Activated CD4-positive, alpha-beta T cell treated with anti-CD3 and anti-CD28 coated beads for 48 hours (primary cell): ENCODE measurements at regions not wholly inside any gene's neighbourhood (a gene's known extent, or its start where the extent isn't known, plus 50 kb on each side); places are given as distances from the start of the nearest gene placed in this dataset.

ENCODE experiments used
- DNase-seq: peaks from one replicate; pipeline ENCODE4 v3.0.0-alpha.2; 2020

GRCh38 chr2:16314691-16315457 is 350.8 kb downstream of the CYRIA start:
- DNase-seq, result no peak

GRCh38 chr2:16314001-16314400 is 351.6 kb downstream of the CYRIA start:
- DNase-seq, result no peak

DNA sequence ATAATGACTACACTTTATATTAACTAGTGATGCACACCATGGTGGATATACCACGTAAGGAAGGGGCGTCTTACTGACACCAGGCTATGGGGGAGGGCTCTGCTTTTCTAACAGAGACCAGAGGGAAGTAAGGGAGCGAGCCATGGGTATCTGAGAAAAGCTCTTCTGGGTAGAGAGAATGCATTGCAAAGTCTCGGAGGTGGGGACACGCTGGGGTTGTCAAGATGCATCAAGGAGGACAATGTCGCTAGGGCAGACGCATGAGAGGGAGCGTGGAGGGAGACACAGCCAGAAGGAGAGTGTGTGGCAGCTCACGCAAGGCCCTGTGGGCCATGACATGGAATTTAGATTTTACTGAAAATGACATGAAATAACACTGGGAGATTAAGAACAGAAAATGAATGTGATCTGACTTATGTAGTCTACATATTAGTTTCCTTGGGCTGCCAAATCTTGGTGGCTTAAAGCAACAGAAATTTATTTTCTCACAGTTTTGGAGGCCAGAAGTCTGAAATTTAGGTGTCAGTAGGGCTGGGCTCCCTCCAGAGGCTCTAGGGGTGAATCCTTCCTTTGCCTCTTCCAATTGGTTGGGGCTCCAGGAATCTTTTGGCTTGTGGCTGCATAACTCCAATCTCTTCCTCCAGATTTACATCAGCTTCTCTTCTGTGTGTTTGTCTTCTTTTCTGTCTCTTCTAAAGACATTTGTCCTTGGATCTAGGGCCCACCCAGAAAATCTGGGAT is 352.2 kb downstream of the CYRIA start:
- no peak for DNase-seq

DNA sequence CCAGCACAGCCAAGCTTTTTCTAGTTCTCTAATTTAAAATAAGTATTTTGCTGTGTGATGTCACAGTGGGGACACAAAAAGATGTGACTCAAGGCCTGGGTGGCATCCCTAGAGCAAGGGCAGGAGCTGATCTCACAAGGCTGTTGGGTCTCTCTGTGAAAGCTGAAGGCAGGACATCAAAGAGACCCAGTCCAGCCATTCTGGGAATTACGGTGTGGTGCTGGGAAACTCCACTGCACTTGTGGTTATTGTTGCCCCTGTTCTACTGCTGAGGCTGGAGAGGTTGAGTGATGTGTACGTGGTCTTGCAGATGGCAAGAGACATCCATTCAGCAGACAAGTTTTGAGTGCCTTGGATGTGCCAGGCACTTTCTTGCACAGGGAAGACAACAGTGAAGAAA is 352.9 kb downstream of the CYRIA start:
- no peak for DNase-seq

DNA sequence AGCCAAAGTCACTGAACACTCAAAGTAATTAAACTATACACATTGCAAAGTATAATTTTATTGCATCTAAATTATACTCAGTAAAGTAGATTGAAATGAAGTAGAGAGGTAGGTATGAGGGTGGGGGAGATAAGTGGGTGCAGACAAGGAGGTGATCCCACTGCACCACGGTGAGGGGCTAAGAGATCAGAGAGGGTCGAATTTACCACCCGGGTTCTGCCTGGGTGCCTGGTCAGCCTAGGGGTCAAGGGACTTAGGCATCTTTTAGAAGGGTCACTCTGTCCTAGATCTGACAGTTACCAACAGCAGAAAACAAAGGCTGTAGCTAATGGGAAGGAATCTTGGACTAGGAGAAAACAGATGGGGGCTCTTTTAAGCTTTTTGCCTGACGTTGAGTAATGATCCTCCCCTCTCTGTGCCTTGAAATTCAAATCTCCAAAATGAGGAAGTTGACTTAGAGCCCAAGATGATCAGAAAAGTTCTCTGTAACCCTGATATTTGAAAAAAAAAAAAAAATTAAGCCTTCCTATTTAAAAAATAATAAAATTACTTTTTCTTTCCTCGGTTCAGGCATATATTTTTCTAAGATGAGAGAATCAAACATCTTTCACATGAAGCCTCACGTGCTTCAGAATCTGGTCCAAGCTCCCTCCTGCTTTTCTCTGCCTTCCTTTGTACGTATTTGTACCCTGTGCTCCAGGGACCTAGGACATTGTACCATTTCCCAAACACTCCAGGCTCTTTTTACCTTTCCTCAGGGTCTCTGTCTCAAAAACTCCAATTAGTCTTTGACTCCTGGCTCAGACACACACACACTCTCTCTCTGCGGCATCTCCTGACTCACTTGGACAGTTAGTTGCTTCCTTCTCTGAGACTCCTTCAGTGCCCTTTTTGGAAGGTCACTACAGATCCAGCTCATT is 353.9 kb downstream of the CYRIA start:
- DNase-seq, result no peak

GRCh38 chr2:16308816-16309215 is 356.8 kb downstream of the CYRIA start:
- DNase-seq, result no peak

- no peak for DNase-seq
Observed at GRCh38 chr2:16304876-16305590, 360.6 kb downstream of the CYRIA start.

GRCh38 chr2:16303761-16304160 is 361.9 kb downstream of the CYRIA start:
- no peak for DNase-seq

DNA sequence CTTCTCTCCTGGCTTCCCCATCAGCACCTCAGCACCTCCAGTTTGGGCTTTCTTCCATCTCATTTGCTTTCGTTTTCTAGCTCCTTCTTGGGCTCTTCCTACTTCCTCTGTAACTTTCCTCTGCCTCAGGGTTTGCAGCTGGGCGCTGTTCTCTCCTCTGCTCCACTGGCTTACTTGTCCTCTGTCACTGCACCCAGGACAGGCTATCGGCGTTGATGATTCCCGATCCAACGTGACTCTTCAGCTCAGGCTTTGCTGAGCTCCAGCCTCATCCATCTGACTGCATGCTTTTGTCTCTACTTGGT is 362.4 kb downstream of the CYRIA start:
- DNase-seq, result no peak

GRCh38 chr2:16302431-16303272 is 362.3 kb downstream of the MYCN start:
- DNase-seq, result no peak

GRCh38 chr2:16301961-16302360 is 361.6 kb downstream of the MYCN start:
- no peak for DNase-seq

- DNase-seq, result no peak
Observed at GRCh38 chr2:16298866-16299265, 358.5 kb downstream of the MYCN start.

DNA sequence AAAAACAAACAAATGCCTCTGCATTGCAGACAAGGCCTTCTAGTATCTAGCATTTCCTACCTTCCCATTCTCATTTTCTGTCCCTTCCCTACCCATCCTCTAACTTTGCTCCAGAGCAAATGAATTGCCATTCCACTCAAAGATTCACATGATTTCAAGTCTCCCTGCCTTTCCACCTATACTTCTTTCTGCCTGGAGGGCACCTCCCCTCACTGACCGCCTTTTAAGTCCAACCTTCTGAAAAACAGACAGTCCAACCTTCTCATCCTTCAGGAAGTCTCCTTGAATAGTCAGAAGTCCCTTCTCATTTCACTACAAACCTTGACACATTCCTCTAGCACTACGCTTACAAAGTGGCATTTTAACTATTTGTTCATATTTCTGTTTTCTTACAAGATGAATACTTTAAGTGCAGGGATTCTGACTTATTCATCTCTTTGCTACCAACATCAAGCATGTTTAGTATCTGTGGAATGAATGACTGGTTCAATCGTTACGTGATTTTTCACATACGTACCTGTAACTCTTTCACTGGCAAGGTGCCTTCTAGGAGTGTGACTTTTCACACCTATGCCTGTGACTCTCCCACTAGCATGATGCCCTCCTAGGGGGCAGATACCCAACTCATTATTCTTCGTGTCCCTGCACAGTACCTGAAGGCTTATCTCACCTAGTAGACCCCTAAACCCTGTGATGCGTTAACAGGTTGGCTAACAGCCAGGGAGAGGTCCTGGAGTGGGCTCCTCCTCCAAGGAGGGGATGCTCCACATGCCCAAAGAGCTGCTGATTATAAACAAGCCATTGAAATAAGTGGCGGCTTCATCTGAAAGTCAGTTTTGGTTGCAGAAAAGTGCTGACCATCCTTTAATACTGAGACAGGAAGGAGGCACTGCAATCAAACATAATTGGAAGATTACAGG is 356.2 kb downstream of the MYCN start:
- no peak for DNase-seq

DNA sequence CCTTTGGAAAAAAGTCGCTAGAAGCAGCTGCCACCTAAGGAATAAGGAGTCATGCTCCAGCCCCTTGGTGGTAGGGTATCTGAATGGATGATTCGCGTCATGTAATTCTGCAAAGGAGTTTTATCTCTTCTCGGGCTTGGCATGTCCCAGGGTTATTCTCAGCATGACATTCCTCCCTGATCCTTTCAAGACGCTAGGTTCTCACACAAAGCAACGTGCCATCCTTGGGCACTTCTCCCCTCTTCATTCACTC is 355.6 kb downstream of the MYCN start:
- DNase-seq, result no peak

DNA sequence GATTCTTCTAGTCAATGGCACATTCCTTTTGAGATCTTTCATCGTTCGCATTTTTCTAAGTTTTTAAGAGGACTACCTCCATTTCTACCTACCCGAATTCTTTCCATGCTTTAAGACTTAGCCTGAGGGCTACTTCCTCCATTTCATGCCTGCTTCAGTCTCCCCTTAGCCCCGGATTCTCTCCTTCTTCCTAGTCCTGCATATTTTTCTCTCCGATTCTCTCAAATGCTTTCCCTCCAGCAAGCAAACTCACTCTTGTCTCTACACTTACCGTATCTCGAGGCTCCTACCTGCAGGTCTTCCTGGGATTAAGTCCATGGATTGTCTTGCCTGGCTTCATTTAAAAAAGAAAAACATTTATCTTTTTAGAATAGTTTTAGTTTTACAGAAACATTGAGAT is 354.4 kb downstream of the MYCN start:
- DNase-seq, result no peak

- no peak for DNase-seq
Observed at GRCh38 chr2:16293871-16294270, 353.5 kb downstream of the MYCN start.

- no peak for DNase-seq
Observed at GRCh38 chr2:16293398-16293797, 353.0 kb downstream of the MYCN start.

DNA sequence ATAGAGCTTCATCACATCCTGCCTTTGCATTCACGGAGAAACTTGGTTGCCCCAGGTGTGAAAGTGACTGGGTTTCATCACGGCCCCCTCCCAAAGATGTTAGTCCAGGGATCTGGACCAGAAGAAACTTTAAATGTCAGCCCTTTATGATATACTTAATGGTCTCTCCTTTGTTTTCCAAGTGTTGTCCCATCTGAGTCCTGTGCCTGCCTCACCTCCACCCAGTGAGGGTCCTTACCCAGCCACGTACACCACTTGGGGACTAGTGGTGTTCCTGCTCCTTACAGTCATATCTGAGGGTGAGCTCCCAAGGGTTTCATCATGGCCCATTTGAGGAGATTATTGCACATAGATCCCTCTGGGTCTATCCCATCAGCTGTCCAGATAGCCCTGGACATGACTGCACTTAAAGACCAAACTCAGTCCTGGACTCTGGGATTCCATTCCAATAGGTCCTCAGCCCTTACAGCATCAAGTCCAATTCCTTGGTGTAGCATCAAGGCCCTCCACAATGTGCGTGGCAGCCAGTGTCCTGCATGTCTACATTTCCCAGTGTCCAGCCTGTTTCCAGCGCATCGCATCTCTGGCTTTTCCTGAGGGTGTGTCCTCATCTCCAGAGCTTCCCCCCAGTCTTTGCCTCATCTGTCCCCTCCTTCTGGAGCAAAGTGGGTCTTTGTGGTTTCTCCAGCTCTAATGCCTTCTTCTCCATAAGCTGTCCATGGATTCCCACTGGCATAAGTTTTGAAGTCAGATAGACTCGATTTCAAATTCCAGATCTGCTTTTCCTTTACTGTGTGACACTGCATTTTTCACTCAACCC is 351.6 kb downstream of the MYCN start:
- no peak for DNase-seq

GRCh38 chr2:16291226-16291625 is 350.9 kb downstream of the MYCN start:
- DNase-seq, result no peak

DNA sequence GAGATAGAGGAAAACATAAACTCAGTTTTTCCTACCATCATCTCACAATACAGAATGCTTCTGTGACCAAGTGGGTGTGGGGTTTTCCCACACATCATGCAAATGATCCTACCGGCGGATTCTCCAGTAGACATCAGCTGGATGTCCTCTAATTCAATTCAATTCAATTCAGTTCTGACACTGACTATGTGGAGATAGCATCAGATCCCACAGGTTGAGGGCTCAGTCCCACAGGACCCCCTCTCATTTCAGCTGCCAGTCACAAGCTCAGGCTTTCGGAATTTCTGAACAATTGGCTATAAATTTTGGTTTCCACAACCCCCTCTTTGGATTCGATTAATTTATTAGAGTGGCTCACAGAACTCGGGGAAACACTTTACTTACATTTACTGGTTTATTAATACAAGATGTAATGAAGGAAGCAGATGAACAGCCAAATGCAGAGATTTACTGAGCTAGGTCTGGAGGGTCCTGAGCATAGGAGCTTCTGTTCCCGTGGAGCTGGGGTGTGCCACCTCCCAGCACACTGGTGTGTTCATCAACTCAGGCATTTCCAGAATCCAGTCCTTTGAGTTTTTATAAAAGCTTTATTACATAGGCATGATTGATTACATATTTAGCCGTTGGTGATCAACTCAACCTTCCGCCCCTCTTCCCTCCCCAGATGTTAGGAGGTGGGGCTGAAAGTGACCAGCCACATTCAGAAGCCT is 350.1 kb downstream of the MYCN start:
- DNase-seq, result no peak
